ENCODE measurements at regions not wholly inside any gene's neighbourhood (a gene's known extent, or its start where the extent isn't known, plus 50 kb on each side); places are given as distances from the start of the nearest gene placed in this dataset.

DNA sequence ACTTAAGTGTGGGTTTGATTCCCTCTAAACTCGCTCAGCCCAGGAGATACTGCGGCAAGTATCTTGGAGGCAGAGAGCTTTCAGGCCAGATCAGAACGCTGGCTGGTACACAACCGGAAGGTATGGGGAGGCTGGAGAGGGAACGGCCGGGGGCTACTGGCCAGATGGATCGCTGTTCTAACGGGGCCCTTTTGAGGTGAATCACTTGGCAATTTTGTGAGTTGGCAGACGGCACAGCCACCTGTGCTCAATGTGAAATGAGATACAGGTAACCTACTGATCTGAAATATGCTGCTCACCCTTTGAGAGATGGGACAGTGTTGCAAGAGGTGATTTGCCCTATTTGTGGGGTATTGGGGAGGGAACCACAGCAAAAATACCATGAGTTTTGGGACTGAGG is 622.9 kb upstream of the RBFOX1 start:
- TF ChIP-seq, protein P1, sequence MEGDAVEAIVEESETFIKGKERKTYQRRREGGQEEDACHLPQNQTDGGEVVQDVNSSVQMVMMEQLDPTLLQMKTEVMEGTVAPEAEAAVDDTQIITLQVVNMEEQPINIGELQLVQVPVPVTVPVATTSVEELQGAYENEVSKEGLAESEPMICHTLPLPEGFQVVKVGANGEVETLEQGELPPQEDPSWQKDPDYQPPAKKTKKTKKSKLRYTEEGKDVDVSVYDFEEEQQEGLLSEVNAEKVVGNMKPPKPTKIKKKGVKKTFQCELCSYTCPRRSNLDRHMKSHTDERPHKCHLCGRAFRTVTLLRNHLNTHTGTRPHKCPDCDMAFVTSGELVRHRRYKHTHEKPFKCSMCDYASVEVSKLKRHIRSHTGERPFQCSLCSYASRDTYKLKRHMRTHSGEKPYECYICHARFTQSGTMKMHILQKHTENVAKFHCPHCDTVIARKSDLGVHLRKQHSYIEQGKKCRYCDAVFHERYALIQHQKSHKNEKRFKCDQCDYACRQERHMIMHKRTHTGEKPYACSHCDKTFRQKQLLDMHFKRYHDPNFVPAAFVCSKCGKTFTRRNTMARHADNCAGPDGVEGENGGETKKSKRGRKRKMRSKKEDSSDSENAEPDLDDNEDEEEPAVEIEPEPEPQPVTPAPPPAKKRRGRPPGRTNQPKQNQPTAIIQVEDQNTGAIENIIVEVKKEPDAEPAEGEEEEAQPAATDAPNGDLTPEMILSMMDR (IDR thresholded peaks at IDR 0.05), result no peak
- no peak for TF ChIP-seq POLR2A (IDR thresholded peaks at IDR 0.05)
- TF ChIP-seq POLR2AphosphoS5 (IDR thresholded peaks at IDR 0.05; ENCODE audit: insufficient read depth in 1 of 2, low read depth in 1 of 2), result no peak

Data from vagina (tissue), 2 donors.